Fibroblast of skin of scalp (primary cell): ENCODE measurements at regions not wholly inside any gene's neighbourhood (a gene's known extent, or its start where the extent isn't known, plus 50 kb on each side); places are given as distances from the start of the nearest gene placed in this dataset.

Experiments
- DNase-seq: peaks from one replicate; pipeline ENCODE4 v3.0.0-alpha.2; 2013

- DNase-seq, result no peak
Measured at GRCh38 chr2:156164091-156164720, 168.3 kb downstream of the NR4A2 start.

- DNase-seq, result no peak
Measured at GRCh38 chr2:156158808-156159207, 173.7 kb downstream of the NR4A2 start.

- no peak for DNase-seq
Measured at GRCh38 chr2:156157670-156158069, 174.9 kb downstream of the NR4A2 start.

GRCh38 chr2:156156580-156156979, 175.9 kb downstream of the NR4A2 start:
- DNase-seq, result no peak

GRCh38 chr2:156155319-156155718, 177.2 kb downstream of the NR4A2 start:
- no peak for DNase-seq

- no peak for DNase-seq
Measured at GRCh38 chr2:156151351-156151750, 181.2 kb downstream of the NR4A2 start.

GRCh38 chr2:156147594-156148330, 184.8 kb downstream of the NR4A2 start:
- no peak for DNase-seq

- no peak for DNase-seq
Measured at GRCh38 chr2:156145976-156146375, 186.5 kb downstream of the NR4A2 start.

GRCh38 chr2:156145469-156145868, 187.1 kb downstream of the NR4A2 start:
- no peak for DNase-seq

- DNase-seq, result no peak
Measured at GRCh38 chr2:156136566-156136965, 196.0 kb downstream of the NR4A2 start.

GRCh38 chr2:156134887-156135286, 197.6 kb downstream of the NR4A2 start:
- no peak for DNase-seq

- no peak for DNase-seq
Measured at GRCh38 chr2:156132941-156133340, 199.6 kb downstream of the NR4A2 start.

- no peak for DNase-seq
Measured at GRCh38 chr2:156132130-156132529, 200.4 kb downstream of the NR4A2 start.

GRCh38 chr2:156129227-156129626, 203.3 kb downstream of the NR4A2 start:
- no peak for DNase-seq

GRCh38 chr2:156125018-156125417, 207.5 kb downstream of the NR4A2 start:
- DNase-seq, result no peak

- no peak for DNase-seq
Measured at GRCh38 chr2:156124458-156124857, 208.1 kb downstream of the NR4A2 start.

GRCh38 chr2:156118753-156119416, 213.6 kb downstream of the NR4A2 start:
- DNase-seq, result no peak

GRCh38 chr2:156116113-156116512, 216.4 kb downstream of the NR4A2 start:
- no peak for DNase-seq

GRCh38 chr2:156115338-156115737, 217.2 kb downstream of the NR4A2 start:
- DNase-seq, result peak; percentile 17

- no peak for DNase-seq
Measured at GRCh38 chr2:156112323-156112722, 220.2 kb downstream of the NR4A2 start.

GRCh38 chr2:156110890-156111289, 221.6 kb downstream of the NR4A2 start:
- no peak for DNase-seq

- DNase-seq, result no peak
Measured at GRCh38 chr2:156099382-156099781, 233.1 kb downstream of the NR4A2 start.

GRCh38 chr2:156098506-156098905, 234.0 kb downstream of the NR4A2 start:
- DNase-seq, result no peak

- no peak for DNase-seq
Measured at GRCh38 chr2:156088587-156088986, 243.9 kb downstream of the NR4A2 start.
